ENCODE measurements at regions not wholly inside any gene's neighbourhood (a gene's known extent, or its start where the extent isn't known, plus 50 kb on each side); places are given as distances from the start of the nearest gene placed in this dataset.
A peak's percentile ranks its signal among the peaks of the same experiment; 100 is the strongest.
"Not testable (repeated sequence)": the region's sequence is repeated elsewhere in the genome, so short reads cannot be mapped to it uniquely, and the experiment has no call there.

DNA sequence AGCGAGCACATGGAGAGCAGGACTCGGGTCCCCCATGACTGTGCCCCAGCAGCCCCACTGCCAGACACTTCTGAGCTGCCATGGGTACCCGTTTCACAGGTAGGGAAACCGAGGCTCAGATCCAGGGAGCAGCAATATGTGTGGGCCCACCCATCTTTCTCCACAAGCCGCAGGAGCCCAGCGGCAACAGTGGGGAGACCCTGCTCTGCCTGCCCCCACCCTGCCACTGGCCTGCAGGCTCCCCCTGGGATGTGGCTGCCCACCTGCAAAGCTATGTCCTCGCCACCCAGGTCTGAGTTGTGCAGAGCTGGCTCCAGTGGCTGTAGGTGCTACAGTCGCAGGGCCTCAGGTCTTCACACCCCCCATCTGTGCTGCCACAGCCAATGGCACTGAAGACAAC lies 50.6 kb upstream of the C1QTNF9B start:
- DNase-seq (ENCODE audit: low spot score): no peak

DNA sequence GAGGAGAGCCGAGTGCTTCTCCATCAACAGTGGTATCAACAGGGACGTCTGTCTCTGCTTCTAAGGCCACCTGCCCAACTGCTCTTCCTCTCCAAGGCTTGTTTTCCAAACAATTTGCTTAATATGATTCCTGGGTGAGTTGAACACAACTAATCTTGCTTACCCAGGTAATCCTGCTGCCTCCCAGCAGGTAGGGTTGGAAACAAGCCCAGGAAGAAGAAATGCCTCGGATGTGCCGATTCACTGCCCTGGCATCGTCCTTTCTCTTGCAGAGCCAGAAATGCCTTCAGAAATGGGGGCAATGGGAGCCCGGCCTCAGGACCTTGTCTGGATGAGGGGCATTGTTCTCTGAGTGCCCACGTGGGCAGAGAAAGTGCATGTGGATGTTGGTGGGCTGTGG lies 51.9 kb upstream of the C1QTNF9B start:
- no peak for DNase-seq (ENCODE audit: low spot score)

DNA sequence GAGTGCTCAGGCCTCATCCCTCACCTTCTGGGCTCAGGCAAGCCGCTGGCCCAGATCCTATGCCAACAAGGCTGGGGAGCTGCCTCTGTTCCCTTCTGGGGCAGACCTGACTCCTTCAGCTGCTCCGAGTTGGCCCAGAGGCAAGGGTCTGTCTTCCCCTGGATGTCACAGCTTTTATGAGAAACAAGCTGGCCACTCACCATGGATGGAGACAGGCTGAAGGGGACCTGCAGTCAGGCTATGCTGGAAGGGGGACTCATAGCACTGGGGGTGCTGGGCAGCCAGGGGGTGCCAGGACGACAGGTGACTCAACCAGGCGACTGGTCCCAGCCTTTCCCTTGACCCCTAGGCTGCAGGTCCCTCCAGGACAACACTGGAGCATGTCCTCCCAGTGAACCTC lies 52.4 kb upstream of the C1QTNF9B start:
- no peak for DNase-seq (ENCODE audit: low spot score)

DNA sequence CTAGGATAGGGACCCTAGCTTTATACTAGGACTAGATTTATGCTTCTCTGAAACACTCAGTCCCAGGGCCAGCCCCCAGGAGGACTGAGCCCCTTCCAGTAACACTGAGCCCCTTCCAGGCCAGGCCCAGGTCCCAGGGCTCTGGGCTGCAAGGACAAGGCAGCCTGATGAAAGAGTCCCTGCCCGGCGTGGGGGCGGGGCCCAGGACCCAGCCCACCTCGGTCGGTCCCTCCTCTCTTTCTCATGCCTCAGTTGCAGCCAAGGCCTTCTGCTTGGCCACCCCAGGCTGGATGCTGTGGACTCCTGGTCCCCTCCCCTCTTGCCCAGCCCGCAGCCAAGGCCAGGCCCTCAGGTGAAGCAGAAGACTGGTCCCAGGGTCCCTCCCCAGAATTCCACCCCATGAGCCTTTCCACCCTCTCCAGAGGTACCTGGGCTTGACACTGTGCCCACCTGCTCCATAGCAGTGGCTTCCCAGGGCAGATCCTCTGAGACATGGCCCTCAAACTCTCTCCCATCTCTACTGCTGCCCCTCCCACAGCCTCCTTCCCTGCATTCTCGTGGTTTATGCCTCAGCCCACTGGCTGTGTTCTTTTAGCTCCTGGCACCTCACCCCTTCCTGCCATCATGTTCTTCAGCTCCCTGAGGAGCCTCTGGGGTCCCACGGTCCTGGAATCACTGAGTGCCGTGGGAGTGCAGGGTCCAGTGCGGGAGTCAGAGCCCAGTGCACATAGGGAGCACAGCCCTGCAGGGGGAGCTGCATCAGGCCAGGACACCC lies 53.6 kb upstream of the C1QTNF9B start:
- DNase-seq (ENCODE audit: low spot score): no peak

DNA sequence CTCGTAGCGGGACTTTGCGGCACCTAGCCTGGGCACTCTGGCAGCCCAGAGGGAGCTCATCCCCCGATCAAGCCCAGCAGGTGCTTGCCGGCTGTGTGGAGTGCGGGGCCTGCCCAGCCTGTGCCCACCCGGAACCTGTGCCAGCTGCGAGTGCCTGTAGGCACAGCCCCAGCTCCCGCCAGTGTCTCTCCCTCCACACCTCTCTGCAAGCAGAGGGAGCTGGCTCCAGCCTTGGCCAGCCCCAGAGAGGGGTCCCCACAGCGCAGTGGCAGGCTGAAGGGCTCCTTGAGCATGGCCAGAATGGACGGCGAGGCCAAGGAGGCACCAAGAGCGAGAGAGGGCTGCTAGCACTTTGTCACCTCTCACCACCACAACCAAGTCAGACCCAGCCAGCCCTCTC lies 55.5 kb upstream of the C1QTNF9B start:
- no peak for DNase-seq (ENCODE audit: low spot score)

DNA sequence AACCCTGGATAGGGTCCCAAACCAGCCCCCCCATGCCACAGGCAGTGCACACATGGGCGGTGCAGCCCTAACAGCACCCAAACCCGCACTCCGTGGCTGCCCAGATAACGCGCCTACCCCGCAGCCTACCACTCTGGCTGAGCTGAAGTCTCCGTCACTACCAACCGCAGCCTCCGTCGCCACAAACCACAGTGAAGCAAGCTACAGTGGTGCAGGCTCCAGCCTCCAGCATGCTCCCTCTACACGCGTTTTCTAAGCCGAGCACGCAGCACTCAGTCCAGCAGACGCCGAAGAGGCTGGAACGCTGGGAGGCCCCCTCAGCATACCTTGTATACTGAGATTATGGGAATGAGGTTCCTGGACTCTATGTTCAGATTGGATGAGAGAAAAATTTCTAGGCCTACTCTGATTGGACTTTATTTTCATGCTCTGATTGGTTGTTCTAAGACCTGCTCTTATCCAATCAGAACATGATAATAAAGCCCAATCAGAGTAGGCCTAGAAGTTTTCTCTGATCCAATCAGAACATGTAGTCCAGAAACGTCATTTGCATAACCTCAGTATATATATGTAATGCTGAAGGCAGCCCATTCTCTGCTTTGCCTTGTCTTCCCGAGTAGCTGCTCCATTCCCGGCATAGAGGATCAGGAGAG lies 56.7 kb upstream of the C1QTNF9B start:
- DNase-seq (ENCODE audit: low spot score): no peak

- DNase-seq (ENCODE audit: low spot score): no peak
Measured at GRCh38 chr13:23955064-23955463, 57.8 kb upstream of the C1QTNF9B start.

DNA sequence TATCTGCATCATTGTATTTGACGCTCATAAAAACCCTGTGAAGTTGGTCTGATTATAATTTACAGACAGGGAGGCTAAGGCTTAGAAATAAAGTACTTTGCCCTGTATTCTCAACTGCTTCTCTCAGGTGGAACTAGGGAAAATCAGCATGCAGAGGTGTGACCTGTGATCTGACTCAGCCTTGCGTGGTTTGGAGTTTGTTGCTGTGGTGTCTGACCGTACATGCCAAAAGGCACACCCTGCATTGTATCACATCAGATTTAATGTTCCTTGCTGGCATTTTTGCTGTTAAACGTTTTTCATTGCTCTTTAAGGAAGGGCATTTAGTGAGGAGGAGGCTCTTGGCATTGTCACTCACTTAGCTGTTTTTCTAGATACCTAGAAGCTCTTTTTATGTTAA lies 58.8 kb upstream of the C1QTNF9B start:
- no peak for DNase-seq (ENCODE audit: low spot score)

- DNase-seq (ENCODE audit: low spot score): no peak
Measured at GRCh38 chr13:23957981-23958380, 60.7 kb upstream of the C1QTNF9B start.

DNA sequence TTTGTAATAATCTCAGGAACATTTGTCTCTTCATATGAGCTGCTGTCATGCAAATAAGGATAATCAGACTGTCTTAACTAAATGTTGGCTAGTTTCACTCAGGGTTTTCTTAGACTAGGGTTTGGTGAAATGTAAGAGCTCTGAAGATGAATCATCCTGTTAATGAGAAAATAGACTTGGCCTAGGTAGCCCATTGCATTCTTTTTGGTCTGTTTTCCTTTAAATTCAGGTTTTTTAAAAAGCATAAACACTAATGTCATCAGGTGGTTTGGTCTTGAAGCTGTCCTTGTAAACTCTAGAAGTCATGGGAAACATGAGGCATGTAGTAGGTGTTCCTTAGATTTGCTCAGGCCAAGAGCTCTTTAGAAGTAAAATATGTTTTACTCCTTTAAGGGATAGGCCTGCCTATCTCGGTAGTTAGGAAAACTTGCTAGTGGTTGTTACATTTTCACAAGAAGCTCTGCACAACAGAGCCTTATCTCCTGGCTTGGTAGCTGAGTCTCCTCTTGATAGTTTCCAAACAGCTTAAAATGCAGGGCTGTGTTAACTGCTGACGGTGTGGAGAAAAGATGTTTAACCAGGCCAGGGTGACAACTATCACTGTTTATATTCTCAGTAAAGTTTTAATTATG lies 62.0 kb upstream of the C1QTNF9B start:
- no peak for DNase-seq (ENCODE audit: low spot score)

- peak; percentile 10 for DNase-seq (ENCODE audit: low spot score)
Measured at GRCh38 chr13:23960566-23961156, 63.4 kb upstream of the C1QTNF9B start.

DNA sequence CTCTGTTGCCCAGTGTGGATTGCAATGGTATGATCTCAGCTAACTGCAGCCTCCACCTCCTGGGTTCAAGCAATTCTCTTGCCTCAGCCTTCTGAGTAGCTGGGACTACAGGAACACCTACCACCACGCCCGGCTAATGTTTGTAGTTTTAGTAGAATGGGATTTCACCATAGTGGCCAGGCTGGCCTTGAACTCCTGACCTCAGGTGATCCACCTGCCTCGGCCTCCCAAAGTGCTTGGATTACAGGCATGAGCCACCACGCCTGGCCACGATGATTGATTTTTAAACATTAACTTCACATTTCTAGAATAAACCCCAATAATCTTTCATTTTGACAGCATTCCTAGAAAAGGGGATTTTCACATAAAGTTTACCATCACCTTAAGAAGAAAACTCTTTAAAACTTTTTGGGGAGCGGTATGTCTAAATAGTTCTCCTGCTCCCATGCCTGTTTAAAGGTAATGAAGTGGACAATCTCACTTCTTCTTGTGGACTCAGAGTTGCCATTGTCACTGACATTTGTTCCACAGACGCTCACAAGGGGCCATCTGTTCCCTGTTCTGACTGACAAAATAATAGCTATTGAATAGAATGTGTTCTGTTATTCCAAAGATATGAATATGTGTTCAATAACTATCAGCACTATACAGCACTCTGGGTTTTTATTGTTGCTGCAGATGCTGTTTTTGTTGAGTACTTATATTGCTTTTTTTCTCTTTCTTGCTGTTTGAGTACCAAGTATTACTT lies 66.1 kb upstream of the C1QTNF9B start:
- no peak for DNase-seq (ENCODE audit: low spot score)

DNA sequence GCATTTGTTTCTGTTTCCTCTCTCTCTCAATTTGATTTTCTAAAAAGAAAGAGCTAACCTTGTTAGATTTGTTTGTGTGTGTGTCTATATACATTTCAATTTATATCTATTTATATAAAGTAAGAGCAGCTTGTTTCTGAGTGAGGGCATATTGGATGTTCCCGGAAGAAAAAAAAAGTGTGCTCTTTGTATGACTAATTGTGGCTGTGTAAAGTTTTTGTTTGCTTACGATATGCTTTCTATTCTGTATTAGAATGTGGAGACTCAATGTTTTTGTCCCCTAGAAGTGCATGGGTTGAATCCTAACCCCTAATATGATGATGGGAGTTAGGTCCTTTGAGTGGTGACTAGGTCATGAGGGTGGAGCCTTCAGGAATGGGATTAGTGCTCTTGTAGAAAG lies 66.6 kb upstream of the C1QTNF9B start:
- DNase-seq (ENCODE audit: low spot score): no peak

DNA sequence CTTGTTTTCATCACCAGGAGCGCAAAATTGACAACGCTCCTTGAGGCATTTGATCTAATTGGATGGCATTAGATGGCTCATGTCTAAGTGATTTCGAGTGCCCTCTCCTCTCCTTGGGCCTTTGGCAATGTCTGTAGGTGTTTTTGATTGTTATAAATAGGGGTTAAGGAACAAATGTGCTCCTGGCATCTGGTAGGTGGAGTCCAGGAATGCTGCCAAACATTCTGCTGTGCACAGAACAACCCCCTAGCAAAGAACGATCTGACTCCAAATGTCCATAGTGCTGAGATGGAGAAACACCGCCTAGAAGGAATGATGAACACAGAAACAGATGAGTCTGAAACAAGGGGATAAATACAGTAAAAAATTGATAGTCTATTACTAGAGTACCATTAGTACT lies 68.0 kb upstream of the C1QTNF9B start:
- no peak for DNase-seq (ENCODE audit: low spot score)

DNA sequence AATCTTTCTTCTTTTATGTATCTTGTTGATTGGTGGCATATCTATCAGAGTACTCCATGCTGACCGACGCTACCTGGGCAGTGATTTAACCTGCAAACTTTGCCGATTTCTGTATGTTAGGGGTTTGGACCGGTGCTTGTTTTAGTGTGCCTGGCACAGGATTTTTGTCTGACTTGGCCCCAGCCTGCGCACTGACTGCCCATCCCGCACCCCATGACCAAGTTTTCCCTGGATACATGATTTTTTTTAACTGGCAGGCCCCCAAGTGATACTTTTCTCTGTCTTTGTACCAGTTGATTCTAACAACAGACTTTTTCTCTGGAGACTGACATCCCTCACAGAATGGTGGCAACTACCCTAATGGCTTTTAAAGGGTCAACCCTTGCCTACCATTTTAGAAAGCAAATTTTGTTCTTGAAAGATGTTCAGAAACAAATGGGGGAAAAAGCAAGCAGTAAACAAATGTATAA lies 69.0 kb upstream of the C1QTNF9B start:
- DNase-seq (ENCODE audit: low spot score): no peak

GRCh38 chr13:23966691-23967615 lies 69.7 kb upstream of the C1QTNF9B start:
- DNase-seq (ENCODE audit: low spot score): peak; percentile 43

GRCh38 chr13:23967792-23968191 lies 70.5 kb upstream of the C1QTNF9B start:
- not testable (repeated sequence) for DNase-seq (ENCODE audit: low spot score)

DNA sequence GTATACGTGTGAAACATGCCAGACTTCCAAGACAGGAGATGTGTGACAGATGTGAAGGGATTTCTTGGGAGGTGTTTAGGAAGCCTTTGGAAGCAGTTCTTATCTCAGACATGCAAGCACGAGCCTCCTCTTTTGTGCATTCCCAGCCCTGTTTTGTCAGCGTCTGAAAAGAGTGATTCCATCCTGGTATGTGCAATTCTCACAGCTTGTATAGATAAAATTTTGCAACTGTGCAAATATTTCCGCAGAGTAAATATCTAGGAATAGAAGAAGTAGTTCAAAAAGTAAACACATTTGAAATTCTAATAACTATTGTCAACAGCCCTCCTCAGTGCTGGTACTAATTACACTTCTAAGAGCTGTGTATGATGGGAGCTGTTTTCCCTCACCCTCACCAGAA lies 72.3 kb upstream of the C1QTNF9B start:
- no peak for DNase-seq (ENCODE audit: low spot score)

DNA sequence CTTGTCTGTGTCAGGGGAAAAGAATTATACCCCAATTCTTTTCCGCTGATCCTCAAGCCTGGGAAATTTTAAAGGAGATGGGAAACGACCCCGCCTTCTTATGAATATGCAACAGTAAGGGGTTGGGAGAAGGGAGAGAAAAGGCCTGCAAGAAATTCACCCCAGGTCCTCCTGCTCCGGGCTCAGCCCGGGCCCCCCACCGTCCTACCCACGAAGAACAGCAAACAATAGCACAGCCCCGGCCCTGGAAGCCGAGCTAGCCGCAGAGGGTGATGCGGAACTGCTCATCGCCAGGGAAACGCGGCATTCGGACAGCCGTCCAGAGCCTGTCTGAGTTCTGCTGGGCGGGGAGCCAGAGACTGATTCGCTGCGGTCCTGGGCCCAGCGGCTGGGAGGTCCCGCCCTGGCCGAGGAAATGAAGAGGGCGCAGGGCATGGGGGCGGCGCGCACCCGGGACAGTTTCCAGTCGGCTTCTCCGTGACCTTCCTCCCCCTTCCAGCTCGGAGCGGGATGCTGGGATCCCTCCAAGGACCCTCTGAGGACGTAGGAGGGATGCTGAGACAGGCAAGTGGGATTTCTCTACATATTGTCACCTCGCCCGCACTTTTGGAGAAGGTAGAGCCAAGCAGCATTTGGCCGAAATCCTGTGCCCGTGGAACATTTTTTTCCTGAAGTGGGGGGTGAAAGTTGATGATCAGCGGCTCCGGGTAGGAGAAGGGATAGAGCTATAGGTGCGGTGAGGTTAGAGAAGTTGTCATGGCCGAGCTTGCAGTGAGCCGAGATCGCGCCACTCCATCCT lies 82.3 kb upstream of the C1QTNF9B start:
- DNase-seq (ENCODE audit: low spot score): no peak

DNA sequence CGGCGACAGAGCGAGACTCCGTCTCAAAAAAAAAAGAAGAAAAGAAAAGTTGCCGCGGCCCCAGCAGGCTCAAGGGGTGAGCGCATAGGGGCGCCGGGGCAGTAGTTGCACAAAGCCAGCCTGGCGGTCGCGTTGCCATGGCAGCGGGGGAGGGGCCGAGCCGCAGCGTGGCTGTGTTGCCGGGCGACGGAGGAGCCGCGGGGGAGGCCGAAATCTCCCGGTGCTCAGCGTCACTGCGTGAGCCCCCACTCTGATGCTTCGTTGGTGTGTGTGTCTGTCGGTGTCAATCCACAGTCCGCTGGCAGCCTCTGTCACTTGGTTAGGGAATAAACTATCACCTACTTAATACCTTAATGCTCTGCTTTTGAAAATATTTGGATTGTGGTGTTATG lies 82.9 kb upstream of the C1QTNF9B start:
- peak; percentile 76 for DNase-seq (ENCODE audit: low spot score)

Data from CD4-positive, alpha-beta T cell treated with Interleukin-6 at 100 ng/mL for 8 hours (primary cell).